Activated naive CD4-positive, alpha-beta T cell treated with anti-CD3 and anti-CD28 coated beads, Interleukin-2, amount 10 ng/mL, durations not matched to agents 7 days and 5 days (primary cell): ENCODE measurements at regions not wholly inside any gene's neighbourhood (a gene's known extent, or its start where the extent isn't known, plus 50 kb on each side); places are given as distances from the start of the nearest gene placed in this dataset.

ENCODE experiments used
- CTCF ChIA-PET: fragments of 350-600 bp; sonication (Branson Sonifier 250); formaldehyde crosslinking; loops from one replicate; lab custom pipeline; 2021; ENCODE audit warnings: antibody characterized with exemption; lab: Charles Lee
- DNase-seq: peaks from one replicate; pipeline ENCODE4 v3.0.0-alpha.2; 2020
- H3K27ac Mint-ChIP-seq: one replicate; pipeline ENCODE4 v1.8.0; 2021; ENCODE audit warnings: mild to moderate bottlenecking, moderate library complexity, mixed read lengths
- H3K27me3 Mint-ChIP-seq: one replicate; pipeline ENCODE4 v1.8.0; 2021; ENCODE audit warnings: mild to moderate bottlenecking, mixed read lengths
- H3K36me3 Mint-ChIP-seq: one replicate; pipeline ENCODE4 v1.8.0; 2021; ENCODE audit warnings: mixed read lengths
- H3K4me1 Mint-ChIP-seq: one replicate; pipeline ENCODE4 v1.8.0; 2021; ENCODE audit warnings: mixed read lengths
- H3K4me3 Mint-ChIP-seq: one replicate; pipeline ENCODE4 v1.8.0; 2021; ENCODE audit warnings: mild to moderate bottlenecking, moderate library complexity, mixed read lengths
- H3K9me3 Mint-ChIP-seq: one replicate; pipeline ENCODE4 v1.8.0; 2021; ENCODE audit warnings: mixed read lengths

- CTCF ChIA-PET: no interaction called here
- Mint-ChIP-seq H3K27ac (no peak overlapping the region), H3K27me3 (no peaks in the 10 kb centered on the region), H3K4me3 (no peak overlapping the region), H3K36me3 (no peaks in the 10 kb centered on the region), H3K9me3 (peaks cover 11% of the 10 kb centered on the region), H3K4me1 (no peaks in the 10 kb centered on the region)
- DNase-seq: no peak
These were observed 73.6 kb upstream of the ZNF804A start for GRCh38 chr2:184524551-184525382.

DNA sequence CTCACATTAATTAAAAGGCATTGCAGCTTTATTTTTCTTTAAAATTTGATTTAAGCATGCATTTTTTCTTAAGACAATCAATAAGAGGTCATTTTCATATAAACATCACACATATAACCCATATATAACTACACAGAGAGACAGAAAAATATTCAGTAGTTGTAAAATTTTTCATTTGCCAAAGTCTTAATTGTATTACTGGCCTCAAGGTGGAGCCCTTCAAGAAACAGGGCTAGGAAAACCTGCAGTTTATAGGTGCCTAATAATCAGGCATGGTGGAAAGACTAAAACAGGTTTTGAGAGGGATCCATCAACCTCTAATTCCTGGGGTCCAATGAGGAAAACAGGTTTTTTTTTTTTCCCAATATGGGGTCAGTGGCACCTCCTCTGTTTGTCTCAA is 71.3 kb upstream of the ZNF804A start:
- Mint-ChIP-seq H3K4me1 (no peaks in the 10 kb centered on the region), H3K36me3 (no peaks in the 10 kb centered on the region), H3K27me3 (no peaks in the 10 kb centered on the region), H3K4me3 (no peak overlapping the region), H3K9me3 (peaks cover 15% of the 10 kb centered on the region), H3K27ac (no peak overlapping the region)
- DNase-seq: no peak
- CTCF ChIA-PET: no interaction called here

DNA sequence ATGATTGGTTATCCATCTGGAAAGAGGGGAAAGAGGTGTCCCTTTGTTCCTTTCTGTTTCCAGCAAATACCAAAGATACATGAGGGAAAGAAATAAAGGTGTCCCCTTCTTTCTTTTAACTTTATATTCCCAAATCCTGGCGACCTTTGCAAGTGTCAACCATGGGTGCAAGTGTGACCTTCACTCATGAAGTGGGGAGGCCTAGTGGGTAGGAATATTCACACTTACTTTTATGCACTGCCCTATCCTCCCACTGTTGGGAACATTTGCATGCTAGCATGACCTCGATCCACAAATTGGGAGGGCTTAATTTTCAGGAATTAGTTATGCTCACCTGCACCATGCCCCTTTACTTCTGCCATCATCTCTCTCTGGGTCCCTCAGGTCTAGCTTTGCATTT is 70.2 kb upstream of the ZNF804A start:
- no peaks in the 10 kb centered on the region for H3K4me1 Mint-ChIP-seq
- H3K27ac Mint-ChIP-seq: no peak overlapping the region
- DNase-seq: no peak
- H3K9me3 Mint-ChIP-seq: peaks cover 15% of the 10 kb centered on the region
- CTCF ChIA-PET: no interaction called here
- H3K27me3 Mint-ChIP-seq: no peaks in the 10 kb centered on the region
- H3K4me3 Mint-ChIP-seq: no peak overlapping the region
- H3K36me3 Mint-ChIP-seq: no peaks in the 10 kb centered on the region

DNA sequence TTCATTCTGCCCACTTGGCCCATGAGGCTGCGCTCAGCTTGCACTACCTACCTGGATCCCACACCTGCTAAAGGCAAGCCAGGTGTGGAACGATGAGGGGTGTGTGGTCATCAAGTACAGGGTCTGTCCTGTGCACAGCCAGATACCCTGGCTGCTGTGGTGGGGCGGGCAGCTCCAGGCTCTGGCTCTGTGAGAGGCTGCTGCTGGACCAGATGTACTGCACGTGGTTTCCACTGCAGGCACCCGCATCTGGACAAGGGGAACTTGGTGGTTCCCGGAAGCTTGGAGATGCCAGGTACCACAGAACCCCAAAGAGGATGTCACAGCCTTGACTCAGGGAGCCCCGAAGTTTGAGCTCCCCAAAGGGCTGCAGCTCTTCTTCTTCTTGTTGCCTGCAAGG is 68.1 kb upstream of the ZNF804A start:
- peaks cover 15% of the 10 kb centered on the region for H3K9me3 Mint-ChIP-seq
- H3K4me1 Mint-ChIP-seq: no peaks in the 10 kb centered on the region
- peak overlapping the region; percentile 45 for H3K27ac Mint-ChIP-seq
- DNase-seq: no peak
- CTCF ChIA-PET: no interaction called here
- H3K36me3 Mint-ChIP-seq: no peaks in the 10 kb centered on the region
- no peaks in the 10 kb centered on the region for H3K27me3 Mint-ChIP-seq
- H3K4me3 Mint-ChIP-seq: no peak overlapping the region

GRCh38 chr2:184530959-184531358 is 67.4 kb upstream of the ZNF804A start:
- CTCF ChIA-PET: no interaction called here

DNA sequence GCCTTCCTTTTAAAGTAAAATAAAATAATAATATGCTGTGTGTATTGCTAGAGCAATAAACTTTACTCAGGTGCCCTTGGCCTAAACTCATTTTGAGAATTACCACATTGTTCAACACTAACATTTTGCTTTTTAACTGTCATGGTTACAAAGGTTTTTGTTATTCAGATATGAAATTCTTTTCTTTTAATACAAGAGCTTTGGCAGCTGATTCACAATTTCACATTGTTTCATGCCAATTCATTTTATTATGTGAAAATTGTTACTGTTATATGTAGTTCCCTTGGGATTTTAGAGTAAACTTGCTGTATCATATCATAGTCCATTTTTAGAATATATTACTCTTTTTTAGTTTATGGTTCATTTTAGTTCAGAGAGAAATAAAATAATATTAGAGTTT is 65.8 kb upstream of the ZNF804A start:
- CTCF ChIA-PET: no interaction called here
- Mint-ChIP-seq H3K36me3 (no peaks in the 10 kb centered on the region), H3K27ac (no peak overlapping the region), H3K4me3 (no peak overlapping the region), H3K4me1 (no peaks in the 10 kb centered on the region), H3K27me3 (no peaks in the 10 kb centered on the region), H3K9me3 (peaks cover 15% of the 10 kb centered on the region)
- no peak for DNase-seq

More at GRCh38 chr2:184530959-184531358, 67.4 kb upstream of the ZNF804A start:
- no peaks in the 10 kb centered on the region for H3K4me1 Mint-ChIP-seq
- no peak for DNase-seq
- H3K27me3 Mint-ChIP-seq: no peaks in the 10 kb centered on the region
- H3K27ac Mint-ChIP-seq: no peak overlapping the region
- H3K36me3 Mint-ChIP-seq: no peaks in the 10 kb centered on the region
- no peak overlapping the region for H3K4me3 Mint-ChIP-seq
- H3K9me3 Mint-ChIP-seq: peaks cover 15% of the 10 kb centered on the region

GRCh38 chr2:184534986-184535385 is 63.3 kb upstream of the ZNF804A start:
- H3K9me3 Mint-ChIP-seq: peaks cover 2% of the 10 kb centered on the region
- CTCF ChIA-PET: no interaction called here
- H3K4me1 Mint-ChIP-seq: no peaks in the 10 kb centered on the region
- H3K36me3 Mint-ChIP-seq: no peaks in the 10 kb centered on the region
- H3K4me3 Mint-ChIP-seq: no peak overlapping the region
- DNase-seq: no peak
- no peaks in the 10 kb centered on the region for H3K27me3 Mint-ChIP-seq
- H3K27ac Mint-ChIP-seq: no peak overlapping the region

- no peaks in the 10 kb centered on the region for H3K4me1 Mint-ChIP-seq
- no peaks in the 10 kb centered on the region for H3K36me3 Mint-ChIP-seq
- DNase-seq: no peak
- no peak overlapping the region for H3K27ac Mint-ChIP-seq
- CTCF ChIA-PET: no interaction called here
- H3K27me3 Mint-ChIP-seq: no peaks in the 10 kb centered on the region
- H3K4me3 Mint-ChIP-seq: no peak overlapping the region
- no peaks in the 10 kb centered on the region for H3K9me3 Mint-ChIP-seq
These were observed 58.0 kb upstream of the ZNF804A start for GRCh38 chr2:184540246-184540789.

GRCh38 chr2:184541591-184541990 is 56.7 kb upstream of the ZNF804A start:
- DNase-seq: no peak
- Mint-ChIP-seq H3K4me1 (no peaks in the 10 kb centered on the region), H3K27ac (no peak overlapping the region), H3K36me3 (no peaks in the 10 kb centered on the region), H3K4me3 (no peak overlapping the region), H3K9me3 (no peaks in the 10 kb centered on the region), H3K27me3 (no peaks in the 10 kb centered on the region)
- CTCF ChIA-PET: no interaction called here

GRCh38 chr2:184543832-184544231 is 54.5 kb upstream of the ZNF804A start:
- Mint-ChIP-seq H3K27ac (no peak overlapping the region), H3K4me3 (no peak overlapping the region), H3K9me3 (no peaks in the 10 kb centered on the region), H3K27me3 (no peaks in the 10 kb centered on the region), H3K4me1 (no peaks in the 10 kb centered on the region), H3K36me3 (no peaks in the 10 kb centered on the region)
- no peak for DNase-seq
- CTCF ChIA-PET: no interaction called here
